Neuronal stem cell (in vitro differentiated cells): ENCODE measurements at regions not wholly inside any gene's neighbourhood (a gene's known extent, or its start where the extent isn't known, plus 50 kb on each side); places are given as distances from the start of the nearest gene placed in this dataset.

Experiments used
- DNase-seq: peaks from one replicate; pipeline ENCODE4 v3.0.0-alpha.2; 2013; ENCODE audit warnings: low spot score
- H2AFZ ChIP-seq: one replicate; pipeline ENCODE4 v1.6.1; 2013; ENCODE audit warnings: mild to moderate bottlenecking, low read length, inconsistent platforms
- H2AK5ac ChIP-seq: 2 replicates; pipeline ENCODE4 v1.6.1; 2013; ENCODE audit warnings: low read depth, mild to moderate bottlenecking, inconsistent platforms, low read length, moderate library complexity, mixed read lengths
- H2BK120ac ChIP-seq: 2 replicates; pipeline ENCODE4 v1.6.1; 2013; ENCODE audit warnings: low read depth, mild to moderate bottlenecking, inconsistent platforms, low read length, moderate library complexity, mixed read lengths
- H2BK12ac ChIP-seq: one replicate; pipeline ENCODE4 v1.6.1; 2013; ENCODE audit warnings: low read length, inconsistent platforms
- H2BK15ac ChIP-seq: 2 replicates; pipeline ENCODE4 v1.6.1; 2013; ENCODE audit warnings: mild to moderate bottlenecking, low read length, inconsistent platforms, mixed read lengths
- H2BK5ac ChIP-seq: one replicate; pipeline ENCODE4 v1.6.1; 2013; ENCODE audit warnings: inconsistent platforms, mild to moderate bottlenecking, low read length, moderate library complexity
- H3K14ac ChIP-seq: one replicate; pipeline ENCODE4 v1.6.1; 2013; ENCODE audit warnings: low read length, inconsistent platforms
- H3K18ac ChIP-seq: 2 replicates; pipeline ENCODE4 v1.6.1; 2013; ENCODE audit warnings: low read length, inconsistent platforms
- H3K23ac ChIP-seq: 2 replicates; pipeline ENCODE4 v1.6.1; 2013; ENCODE audit warnings: low read depth, mild to moderate bottlenecking, mixed read lengths, low read length, inconsistent platforms; ENCODE audit not compliant: poor library complexity
- H3K27ac ChIP-seq: replicated peaks from 3 replicates; pipeline ENCODE4 v1.5.1; 2013; ENCODE audit warnings: low read length, inconsistent platforms
- H3K27me3 ChIP-seq, 3 experiments: 2 replicates each; pipeline ENCODE4 v1.6.1; 2013; ENCODE audit warnings: low read length in 3 of 3, mild to moderate bottlenecking in 2 of 3, inconsistent platforms in 1 of 3, low read depth in 1 of 3, mixed read lengths in 1 of 3, moderate library complexity in 1 of 3; ENCODE audit not compliant: control insufficient read depth in 3 of 3, insufficient read depth in 3 of 3
- H3K36me3 ChIP-seq, 2 donors: replicated peaks in 1 of 2; 2 replicates each; pipeline ENCODE4 v1.6.1; 2013; ENCODE audit warnings: low read length in 2 of 2; ENCODE audit not compliant: control insufficient read depth in 2 of 2, insufficient read depth in 2 of 2
- H3K4ac ChIP-seq: 2 replicates; pipeline ENCODE4 v1.6.1; 2013; ENCODE audit warnings: inconsistent platforms, mild to moderate bottlenecking, low read length, moderate library complexity
- H3K4me1 ChIP-seq, 2 donors: 1 replicate in 1 of 2; 2 replicates in 1 of 2; pipeline ENCODE4 v1.6.1; 2013; ENCODE audit warnings: low read length in 2 of 2, low read depth in 1 of 2; ENCODE audit not compliant: control insufficient read depth in 2 of 2, insufficient read depth in 1 of 2
- H3K4me2 ChIP-seq: one replicate; pipeline ENCODE4 v1.6.1; 2013; ENCODE audit warnings: mild to moderate bottlenecking, low read length, inconsistent platforms; ENCODE audit not compliant: insufficient read depth, poor library complexity, severe bottlenecking
- H3K4me3 ChIP-seq, 2 donors: 2 replicates each; pipeline ENCODE4 v1.5.1; 2013; ENCODE audit warnings: low read length in 2 of 2, mild to moderate bottlenecking in 2 of 2, inconsistent platforms in 1 of 2, moderate library complexity in 1 of 2
- H3K79me1 ChIP-seq: one replicate; pipeline ENCODE4 v1.6.1; 2013; ENCODE audit warnings: low read depth, mild to moderate bottlenecking, inconsistent platforms, low read length, moderate library complexity
- H3K9ac ChIP-seq: one replicate; pipeline ENCODE4 v1.6.1; 2013; ENCODE audit warnings: mild to moderate bottlenecking, low read depth, low read length, inconsistent platforms; ENCODE audit not compliant: poor library complexity
- H3K9me3 ChIP-seq, 2 donors: replicated peaks in 1 of 2; 2 replicates each; pipeline versions ENCODE3 to v1.6.1; 2013; ENCODE audit warnings: low read length in 2 of 2, mild to moderate bottlenecking in 2 of 2, inconsistent platforms in 1 of 2, low read depth in 1 of 2, mixed read lengths in 1 of 2, moderate library complexity in 1 of 2; ENCODE audit not compliant: control insufficient read depth in 2 of 2, insufficient read depth in 1 of 2
- H4K8ac ChIP-seq: one replicate; pipeline ENCODE4 v1.6.1; 2013; ENCODE audit warnings: low read depth, mild to moderate bottlenecking, inconsistent platforms, low read length, moderate library complexity
- H4K91ac ChIP-seq: one replicate; pipeline ENCODE4 v1.6.1; 2013; ENCODE audit warnings: low read length, low read depth, mild to moderate bottlenecking, inconsistent platforms; ENCODE audit not compliant: poor library complexity
- WGBS, 2 donors: extraction: QIAGEN DNeasy Blood & Tissue Kit; methylation state at CpG; one replicate each; pipeline ENCODE4 v1.1.7; 2013; ENCODE audit warnings: missing lambda C conversion rate in 2 of 2, mixed read lengths in 1 of 2; ENCODE audit not compliant: insufficient read length in 2 of 2, insufficient replicate concordance in 1 of 2; ENCODE audit errors: extremely low coverage in 2 of 2; 5-methylcytosine and 5-hydroxymethylcytosine counted together

GRCh38 chr5:139733698-139734538 lies 61.7 kb upstream of the PSD2 start:
- peak overlapping the region; percentile 92 for H2BK5ac ChIP-seq
- H3K27ac ChIP-seq = no peak overlapping the region
- H3K4me2 ChIP-seq = no peak overlapping the region
- no peaks in the 10 kb centered on the region for H3K79me1 ChIP-seq
- peak overlapping the region; percentile 1 for H3K23ac ChIP-seq
- peak overlapping the region; percentile 98 for H4K8ac ChIP-seq
- no peak overlapping the region for H4K91ac ChIP-seq
- peak overlapping the region; percentile 82 for H2BK12ac ChIP-seq
- H3K9me3 ChIP-seq = peaks cover 0 to 2% of the 10 kb centered on the region in 2 donors
- H3K9ac ChIP-seq = peak overlapping the region; percentile 32
- peak overlapping the region; percentile 86 for H2AFZ ChIP-seq
- peak overlapping the region; percentile 100 for H2BK15ac ChIP-seq
- no peaks in the 10 kb centered on the region for H3K36me3 ChIP-seq
- H3K14ac ChIP-seq = peak overlapping the region; percentile 25
- peak overlapping the region; percentile 99 for H3K18ac ChIP-seq
- no peak overlapping the region for H3K4ac ChIP-seq
- no CpG with 5 or more reads among the region's 22 CpGs for WGBS, 2 donors
- no peaks in the 10 kb centered on the region for H3K27me3 ChIP-seq
- peak overlapping the region; percentile 38 for H2BK120ac ChIP-seq
- peak overlapping the region in 1 of 2 donors; percentile 8 for H3K4me3 ChIP-seq
- DNase-seq = no peak
- peaks cover 16 to 18% of the 10 kb centered on the region in 2 donors for H3K4me1 ChIP-seq
- H2AK5ac ChIP-seq = peak overlapping the region; percentile 97

GRCh38 chr5:139734539-139734916 lies 61.1 kb upstream of the PSD2 start:
- Histone ChIP-seq H3K36me3 (no peaks in the 10 kb centered on the region), H3K4ac (no peak overlapping the region), H3K9ac (no peak overlapping the region), H3K27ac (no peak overlapping the region), H3K4me1 (peaks cover 21 to 22% of the 10 kb centered on the region in 2 donors), H2AFZ (peak overlapping the region; percentile 86), H3K14ac (no peak overlapping the region), H2AK5ac (peak overlapping the region; percentile 97), H3K4me2 (no peak overlapping the region), H3K4me3 (no peak overlapping the region), H2BK15ac (peak overlapping the region; percentile 100), H3K23ac (no peak overlapping the region), H4K8ac (no peak overlapping the region), H3K27me3 (no peaks in the 10 kb centered on the region), H2BK5ac (peak overlapping the region; percentile 92), H2BK12ac (no peak overlapping the region), H2BK120ac (peak overlapping the region; percentile 38), H3K18ac (peak overlapping the region; percentile 44), H4K91ac (no peak overlapping the region), H3K79me1 (no peaks in the 10 kb centered on the region), H3K9me3 (peaks cover 0 to 2% of the 10 kb centered on the region in 2 donors)
- DNase-seq = no peak
- no CpG with 5 or more reads among the region's 3 CpGs for WGBS, 2 donors

DNA sequence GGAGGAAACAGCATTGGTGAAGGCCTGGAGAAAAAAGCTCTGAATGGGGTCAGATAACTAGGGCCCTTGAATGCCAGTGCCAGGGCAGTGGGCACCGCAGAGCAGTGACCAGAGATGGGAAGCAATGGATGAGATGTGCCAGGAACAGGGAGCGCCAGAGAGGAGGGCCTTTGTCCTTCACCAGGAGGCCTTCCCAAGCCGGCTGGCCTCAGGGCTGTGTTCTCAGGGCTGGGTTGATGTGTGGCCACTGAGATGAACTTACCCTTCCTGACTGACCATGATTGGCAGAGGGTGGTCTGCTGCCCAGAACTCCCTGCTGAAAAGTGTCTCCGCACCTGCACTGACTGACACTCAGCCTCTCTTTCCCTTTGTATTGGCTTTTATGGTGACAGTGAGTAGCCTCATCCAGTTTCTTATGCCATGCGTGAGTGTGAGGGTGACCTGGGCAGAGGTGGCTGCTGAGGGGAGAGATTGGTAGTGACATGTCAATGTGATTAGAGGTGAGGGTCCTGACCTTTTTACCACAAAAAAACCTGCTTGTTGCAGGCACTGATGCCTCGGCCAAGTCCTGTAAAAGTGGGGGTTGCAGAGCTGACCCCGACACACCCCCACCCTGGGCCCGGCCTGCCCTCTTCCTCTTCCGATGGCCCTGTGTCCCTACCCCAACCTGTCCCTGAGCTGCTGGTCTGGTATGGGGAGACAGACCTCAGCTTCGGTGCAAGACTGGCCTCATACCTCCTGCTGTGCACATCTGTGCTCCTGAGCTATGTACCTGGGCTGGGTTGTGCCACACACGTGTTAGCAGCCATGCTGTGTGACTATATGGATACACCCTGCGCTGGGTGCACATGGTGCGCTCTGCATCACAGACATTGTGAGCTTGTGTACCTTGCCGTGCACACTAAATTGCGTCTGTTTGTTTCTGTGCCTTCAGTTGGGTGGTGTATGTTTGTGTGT lies 57.1 kb upstream of the PSD2 start:
- Histone ChIP-seq H2BK5ac (no peak overlapping the region), H3K18ac (peak overlapping the region; percentile 8), H4K8ac (no peak overlapping the region), H2AFZ (no peak overlapping the region), H3K9ac (no peak overlapping the region), H3K27me3 (no peaks in the 10 kb centered on the region), H2BK120ac (no peak overlapping the region), H3K27ac (no peak overlapping the region), H2AK5ac (no peak overlapping the region), H3K23ac (no peak overlapping the region), H2BK15ac (no peak overlapping the region), H3K9me3 (peaks cover 0 to 3% of the 10 kb centered on the region in 2 donors), H3K4me1 (peaks cover 21 to 27% of the 10 kb centered on the region in 2 donors), H3K14ac (peak overlapping the region; percentile 27), H3K4me2 (no peak overlapping the region), H3K4ac (no peak overlapping the region), H3K79me1 (no peaks in the 10 kb centered on the region), H4K91ac (peak overlapping the region; percentile 6), H3K36me3 (no peaks in the 10 kb centered on the region), H3K4me3 (peak overlapping the region in 1 of 2 donors; percentile 47), H2BK12ac (peak overlapping the region; percentile 77)
- WGBS, 2 donors = no CpG with 5 or more reads among the region's 15 CpGs
- no peak for DNase-seq
